Fibroblast of lung (primary cell): ENCODE measurements at regions not wholly inside any gene's neighbourhood (a gene's known extent, or its start where the extent isn't known, plus 50 kb on each side); places are given as distances from the start of the nearest gene placed in this dataset.
"Not testable (repeated sequence)": the region's sequence is repeated elsewhere in the genome, so short reads cannot be mapped to it uniquely, and the experiment has no call there.

ENCODE experiments used
- DNase-seq, 2 donors: peaks; one replicate each; pipeline versions ENCODE4 v3.0.0 to v3.0.0-alpha.2; 2010; ENCODE audit warnings: low read depth in 2 of 2
- H2AFZ ChIP-seq: 2 replicates; pipeline ENCODE4 v1.5.1; 2012; ENCODE audit warnings: low read length, control low read depth, inconsistent platforms
- H3K27ac ChIP-seq: 2 replicates; pipeline ENCODE4 v1.5.1; 2011; ENCODE audit warnings: low read length, control low read depth; ENCODE audit not compliant: insufficient read depth
- H3K27me3 ChIP-seq: 2 replicates; pipeline ENCODE4 v1.5.1; 2011; ENCODE audit warnings: mild to moderate bottlenecking, low read length; ENCODE audit not compliant: control insufficient read depth, insufficient read depth
- H3K36me3 ChIP-seq: 2 replicates; pipeline ENCODE4 v1.5.1; 2011; ENCODE audit warnings: low read length; ENCODE audit not compliant: control insufficient read depth, insufficient read depth
- H3K4me1 ChIP-seq: 2 replicates; pipeline ENCODE4 v1.5.1; 2011; ENCODE audit warnings: low read length; ENCODE audit not compliant: control insufficient read depth, insufficient read depth; ENCODE audit errors: extremely low read depth
- H3K4me2 ChIP-seq: 2 replicates; pipeline ENCODE4 v1.5.1; 2011; ENCODE audit warnings: low read length, control low read depth; ENCODE audit not compliant: insufficient read depth; ENCODE audit errors: extremely low read depth
- H3K4me3 ChIP-seq, 4 experiments: fragments of 200-600 bp in 1 of 4; sonication (generic) in 1 of 4; replicated peaks in 1 of 4; 2 replicates each; pipeline ENCODE4 v1.5.1; 2011 to 2016; ENCODE audit warnings: low read length in 4 of 4, low read depth in 3 of 4, mild to moderate bottlenecking in 3 of 4, control low read depth in 2 of 4, inconsistent platforms in 1 of 4, mixed read lengths in 1 of 4; ENCODE audit not compliant: insufficient read depth in 1 of 4; ENCODE audit errors: control extremely low read depth in 1 of 4
- H3K79me2 ChIP-seq: 2 replicates; pipeline ENCODE4 v1.5.1; 2012; ENCODE audit warnings: mild to moderate bottlenecking, low read length, inconsistent platforms; ENCODE audit not compliant: control insufficient read depth, insufficient read depth
- H3K9ac ChIP-seq: 2 replicates; pipeline ENCODE4 v1.5.1; 2011; ENCODE audit warnings: mild to moderate bottlenecking, low read length, control low read depth; ENCODE audit not compliant: insufficient read depth
- H3K9me3 ChIP-seq: 2 replicates; pipeline ENCODE4 v1.5.1; 2012; ENCODE audit warnings: low read depth, low read length; ENCODE audit not compliant: control insufficient read depth, insufficient read depth
- H4K20me1 ChIP-seq: 2 replicates; pipeline ENCODE4 v1.5.1; 2011; ENCODE audit warnings: low read length; ENCODE audit not compliant: control insufficient read depth, insufficient read depth; ENCODE audit errors: extremely low read depth
- EZH2 ChIP-seq: IDR thresholded peaks from 2 replicates; pipeline ENCODE4 v1.5.1; 2012; ENCODE audit warnings: low read length, control low read depth, mild to moderate bottlenecking; ENCODE audit errors: missing control alignments
- TF ChIP-seq, protein P1 (sequence below), 2 donors: IDR thresholded peaks in 1 of 2; conservative IDR thresholded peaks in 1 of 2; 1 replicate in 1 of 2; 2 replicates in 1 of 2; pipeline ENCODE4 v1.5.1; 2011 to 2012; ENCODE audit warnings: low read length in 2 of 2, control low read depth in 1 of 2, inconsistent platforms in 1 of 2, low read depth in 1 of 2, mild to moderate bottlenecking in 1 of 2

DNA sequence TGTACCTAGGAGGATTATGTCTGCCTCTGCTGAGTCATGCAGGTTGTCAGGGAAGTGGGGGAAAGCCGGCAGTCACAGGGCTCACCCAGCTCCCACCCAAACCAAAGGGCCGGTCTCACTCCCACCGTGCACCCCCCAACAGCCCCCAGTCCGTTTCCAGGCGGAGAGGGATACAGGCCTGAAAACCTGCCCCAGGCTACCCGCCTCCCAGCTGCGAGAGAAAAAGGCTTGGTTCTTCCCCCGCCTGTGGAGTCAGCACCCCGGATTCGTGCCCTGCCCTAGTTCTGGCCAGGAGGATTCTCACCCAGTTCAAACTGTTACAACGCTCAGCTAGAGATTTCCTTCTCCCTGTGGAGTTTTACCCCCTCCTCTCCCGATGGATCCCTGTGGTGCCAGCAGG, 323.6 kb upstream of the ZFP42 start:
- not testable (repeated sequence) for H3K4me2 ChIP-seq, H3K27ac ChIP-seq, H2AFZ ChIP-seq, H3K9me3 ChIP-seq, H3K27me3 ChIP-seq, H3K9ac ChIP-seq, H3K36me3 ChIP-seq, DNase-seq, H3K4me3 ChIP-seq, H3K4me1 ChIP-seq, H4K20me1 ChIP-seq, H3K79me2 ChIP-seq

DNA sequence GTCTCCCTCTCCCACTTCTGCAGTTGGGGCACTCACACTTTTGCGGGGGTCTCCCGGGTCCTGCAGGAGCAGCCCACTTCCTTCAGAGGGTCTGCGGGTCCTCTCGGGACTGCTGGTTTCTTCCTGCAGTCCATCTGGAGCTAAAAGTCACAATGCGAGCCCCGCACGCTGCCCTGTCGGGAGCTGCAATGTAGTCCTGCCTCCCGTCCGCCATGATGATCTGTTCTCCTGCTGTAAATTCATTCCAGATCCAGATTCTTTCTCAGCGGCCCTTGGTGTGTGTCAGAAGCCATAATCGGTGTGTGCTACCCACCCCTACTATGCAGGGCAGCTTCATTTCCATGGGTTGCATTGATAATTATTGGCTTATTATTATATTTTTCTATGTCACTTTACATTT, 323.0 kb upstream of the ZFP42 start:
- H3K4me3 ChIP-seq, H4K20me1 ChIP-seq, H2AFZ ChIP-seq, H3K4me1 ChIP-seq, H3K27ac ChIP-seq, H3K36me3 ChIP-seq, H3K27me3 ChIP-seq, DNase-seq, H3K4me2 ChIP-seq, H3K79me2 ChIP-seq, H3K9me3 ChIP-seq, H3K9ac ChIP-seq: not testable (repeated sequence)

DNA sequence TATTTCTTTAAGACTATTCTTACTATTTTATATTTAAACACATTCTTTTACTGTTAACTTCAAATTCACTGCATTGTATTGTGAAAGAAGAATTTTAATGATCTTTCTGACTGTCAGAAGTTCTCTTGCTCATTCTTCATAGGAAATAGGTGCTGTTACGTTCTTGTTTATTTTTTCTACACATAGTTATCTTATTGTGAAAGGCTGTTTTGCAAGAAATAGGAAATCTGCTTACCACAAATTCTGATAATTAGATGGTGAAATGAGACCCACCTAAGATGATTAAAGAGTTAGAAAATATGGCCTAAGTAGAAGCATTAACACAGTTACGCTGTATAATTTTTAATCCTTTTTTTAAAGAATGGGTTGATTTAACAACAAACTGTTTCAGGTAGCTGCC, 316.1 kb upstream of the ZFP42 start:
- Histone ChIP-seq H3K4me3 (no peak overlapping the region), H3K4me2 (no peak overlapping the region), H3K36me3 (no peaks in the 10 kb centered on the region), H3K79me2 (no peaks in the 10 kb centered on the region), H3K4me1 (no peaks in the 10 kb centered on the region), H3K27me3 (no peaks in the 10 kb centered on the region), H3K27ac (no peak overlapping the region), H4K20me1 (no peaks in the 10 kb centered on the region), H3K9me3 (no peaks in the 10 kb centered on the region), H3K9ac (no peak overlapping the region), H2AFZ (no peak overlapping the region)
- TF ChIP-seq, protein P1, sequence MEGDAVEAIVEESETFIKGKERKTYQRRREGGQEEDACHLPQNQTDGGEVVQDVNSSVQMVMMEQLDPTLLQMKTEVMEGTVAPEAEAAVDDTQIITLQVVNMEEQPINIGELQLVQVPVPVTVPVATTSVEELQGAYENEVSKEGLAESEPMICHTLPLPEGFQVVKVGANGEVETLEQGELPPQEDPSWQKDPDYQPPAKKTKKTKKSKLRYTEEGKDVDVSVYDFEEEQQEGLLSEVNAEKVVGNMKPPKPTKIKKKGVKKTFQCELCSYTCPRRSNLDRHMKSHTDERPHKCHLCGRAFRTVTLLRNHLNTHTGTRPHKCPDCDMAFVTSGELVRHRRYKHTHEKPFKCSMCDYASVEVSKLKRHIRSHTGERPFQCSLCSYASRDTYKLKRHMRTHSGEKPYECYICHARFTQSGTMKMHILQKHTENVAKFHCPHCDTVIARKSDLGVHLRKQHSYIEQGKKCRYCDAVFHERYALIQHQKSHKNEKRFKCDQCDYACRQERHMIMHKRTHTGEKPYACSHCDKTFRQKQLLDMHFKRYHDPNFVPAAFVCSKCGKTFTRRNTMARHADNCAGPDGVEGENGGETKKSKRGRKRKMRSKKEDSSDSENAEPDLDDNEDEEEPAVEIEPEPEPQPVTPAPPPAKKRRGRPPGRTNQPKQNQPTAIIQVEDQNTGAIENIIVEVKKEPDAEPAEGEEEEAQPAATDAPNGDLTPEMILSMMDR (conservative IDR thresholded peaks at IDR 0.05 in 1 of 2, IDR thresholded peaks at IDR 0.05 in 1 of 2; ENCODE audit: low read depth in 1 of 2, low read length in 2 of 2) = no peak
- DNase-seq = no peak

DNA sequence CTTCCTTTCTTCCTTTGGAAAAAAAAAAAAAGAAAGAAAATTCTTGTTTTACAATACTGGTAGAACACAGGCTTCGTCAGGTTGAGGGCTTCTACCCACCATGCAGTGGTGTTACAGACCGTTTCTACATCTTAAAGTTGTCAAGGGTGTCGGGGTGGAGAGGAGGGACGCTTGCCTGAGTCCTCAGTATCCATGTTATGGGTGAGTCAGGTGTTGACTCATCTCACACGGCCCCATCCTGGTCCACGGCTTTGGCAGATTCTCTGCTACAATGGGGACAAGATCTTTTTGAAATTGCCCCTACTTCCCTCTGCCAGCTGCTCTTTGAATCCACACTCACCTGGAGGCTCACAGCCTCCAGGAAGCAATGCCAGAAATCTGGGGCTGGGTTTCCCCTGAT, 310.3 kb upstream of the ZFP42 start:
- no peak overlapping the region for H3K9ac ChIP-seq
- H3K4me2 ChIP-seq = no peak overlapping the region
- no peak overlapping the region for H2AFZ ChIP-seq
- H3K9me3 ChIP-seq = no peaks in the 10 kb centered on the region
- DNase-seq = no peak
- no peak for TF ChIP-seq EZH2
- TF ChIP-seq, protein P1 (conservative IDR thresholded peaks at IDR 0.05 in 1 of 2, IDR thresholded peaks at IDR 0.05 in 1 of 2; ENCODE audit: low read depth in 1 of 2, low read length in 2 of 2) = no peak
- H3K27ac ChIP-seq = no peak overlapping the region
- H3K27me3 ChIP-seq = no peaks in the 10 kb centered on the region
- H3K4me3 ChIP-seq = no peak overlapping the region
- H3K36me3 ChIP-seq = no peaks in the 10 kb centered on the region
- no peaks in the 10 kb centered on the region for H4K20me1 ChIP-seq
- H3K4me1 ChIP-seq = no peaks in the 10 kb centered on the region
- H3K79me2 ChIP-seq = no peaks in the 10 kb centered on the region
